Karpas-422 (cell line): ENCODE measurements at regions not wholly inside any gene's neighbourhood (a gene's known extent, or its start where the extent isn't known, plus 50 kb on each side); places are given as distances from the start of the nearest gene placed in this dataset.

Source experiments
- DNase-seq: peaks from one replicate; pipeline ENCODE4 v3.0.0-alpha.2; 2015
- H2AFZ ChIP-seq: fragments of 200-600 bp; sonication (generic); 2 replicates; pipeline ENCODE4 v1.6.1; 2014; ENCODE audit warnings: antibody characterized with exemption, low read length, mixed read lengths
- H3K27ac ChIP-seq: fragments of 200-600 bp; sonication (generic); 2 replicates; pipeline ENCODE4 v1.5.1; 2014; ENCODE audit warnings: mild to moderate bottlenecking, low read length, moderate library complexity
- H3K27me3 ChIP-seq: fragments of 200-600 bp; sonication (generic); 2 replicates; pipeline ENCODE4 v1.6.1; 2014; ENCODE audit warnings: low read length, mixed read lengths
- H3K36me3 ChIP-seq: fragments of 200-600 bp; sonication (generic); 2 replicates; pipeline ENCODE4 v1.6.1; 2014; ENCODE audit warnings: low read length, mixed read lengths; ENCODE audit not compliant: insufficient read depth
- H3K4me1 ChIP-seq: fragments of 200-600 bp; sonication (generic); 2 replicates; pipeline ENCODE4 v1.6.1; 2014; ENCODE audit warnings: mild to moderate bottlenecking, low read length, mixed read lengths
- H3K4me2 ChIP-seq: fragments of 200-600 bp; sonication (generic); 2 replicates; pipeline ENCODE4 v1.6.1; 2014; ENCODE audit warnings: low read length, low read depth, mild to moderate bottlenecking; ENCODE audit not compliant: poor library complexity, severe bottlenecking
- H3K4me3 ChIP-seq: fragments of 200-600 bp; sonication (generic); 2 replicates; pipeline ENCODE4 v1.5.1; 2014; ENCODE audit warnings: mild to moderate bottlenecking, antibody characterized with exemption, low read length, mixed read lengths
- H3K79me2 ChIP-seq: fragments of 200-600 bp; sonication (generic); 2 replicates; pipeline ENCODE4 v1.6.1; 2014; ENCODE audit warnings: mild to moderate bottlenecking, low read length, mixed read lengths
- H3K9ac ChIP-seq: fragments of 200-600 bp; sonication (generic); 2 replicates; pipeline ENCODE4 v1.6.0; 2014; ENCODE audit warnings: low read length
- H3K9me2 ChIP-seq: fragments of 200-600 bp; sonication (generic), shearing (Covaris generic); replicated peaks from 2 replicates; pipeline ENCODE4 v1.6.0; 2014; ENCODE audit warnings: mild to moderate bottlenecking, low read length, moderate library complexity; ENCODE audit not compliant: insufficient read depth
- H3K9me3 ChIP-seq: fragments of 300-700, 200-600 bp; sonication (generic); 2 replicates; pipeline ENCODE4 v1.6.1; 2014; ENCODE audit warnings: low read length, mixed read lengths
- H4K20me1 ChIP-seq: fragments of 200-600 bp; sonication (generic); 2 replicates; pipeline ENCODE4 v1.6.1; 2014; ENCODE audit warnings: mild to moderate bottlenecking, antibody characterized with exemption, low read length, low read depth; ENCODE audit not compliant: insufficient read depth

GRCh38 chr11:11170352-11171084, 182.5 kb downstream of the CSNK2A3 start:
- Histone ChIP-seq H4K20me1 (no peaks in the 10 kb centered on the region), H3K4me3 (no peak overlapping the region), H3K9me3 (no peaks in the 10 kb centered on the region), H3K4me1 (peaks cover 13% of the 10 kb centered on the region), H3K27me3 (no peaks in the 10 kb centered on the region), H3K79me2 (no peaks in the 10 kb centered on the region), H3K9ac (no peak overlapping the region), H3K27ac (no peak overlapping the region), H3K36me3 (no peaks in the 10 kb centered on the region), H3K9me2 (no peaks in the 10 kb centered on the region), H3K4me2 (no peak overlapping the region), H2AFZ (no peak overlapping the region)
- no peak for DNase-seq

- Histone ChIP-seq H4K20me1 (no peaks in the 10 kb centered on the region), H3K79me2 (no peaks in the 10 kb centered on the region), H2AFZ (no peak overlapping the region), H3K4me1 (peaks cover 13% of the 10 kb centered on the region), H3K27ac (no peak overlapping the region), H3K36me3 (no peaks in the 10 kb centered on the region), H3K4me3 (no peak overlapping the region), H3K9me2 (no peaks in the 10 kb centered on the region), H3K9ac (no peak overlapping the region), H3K27me3 (no peaks in the 10 kb centered on the region), H3K4me2 (no peak overlapping the region), H3K9me3 (no peaks in the 10 kb centered on the region)
- DNase-seq: no peak
Measured at GRCh38 chr11:11169715-11170351, 183.2 kb downstream of the CSNK2A3 start.

DNA sequence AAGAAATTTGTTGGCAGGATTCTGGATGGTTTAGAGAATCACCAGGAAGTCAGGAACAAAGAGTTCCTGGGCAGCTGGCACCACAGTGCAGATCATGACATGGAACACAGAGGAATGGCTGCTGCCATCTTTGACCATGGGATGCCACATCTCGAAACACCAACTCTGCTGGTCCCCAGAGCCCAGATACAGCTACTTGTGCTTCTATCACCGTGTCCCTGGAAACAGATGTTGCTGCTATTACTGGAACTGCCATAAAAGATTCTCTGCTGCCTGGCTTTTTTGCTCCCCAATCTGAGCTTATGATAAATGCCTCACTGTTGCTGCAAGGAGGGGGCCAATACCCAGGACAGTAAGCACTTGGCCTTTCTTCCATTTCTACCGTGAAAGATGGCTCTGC, 185.2 kb downstream of the CSNK2A3 start:
- Histone ChIP-seq H3K4me3 (no peak overlapping the region), H3K4me2 (no peak overlapping the region), H3K9me2 (no peaks in the 10 kb centered on the region), H3K79me2 (no peaks in the 10 kb centered on the region), H3K9me3 (no peaks in the 10 kb centered on the region), H3K36me3 (no peaks in the 10 kb centered on the region), H3K4me1 (peaks cover 13% of the 10 kb centered on the region), H3K27ac (no peak overlapping the region), H2AFZ (no peak overlapping the region), H3K27me3 (no peaks in the 10 kb centered on the region), H3K9ac (no peak overlapping the region), H4K20me1 (no peaks in the 10 kb centered on the region)
- no peak for DNase-seq

- Histone ChIP-seq H3K27ac (no peak overlapping the region), H3K9me3 (no peaks in the 10 kb centered on the region), H3K9ac (no peak overlapping the region), H2AFZ (no peak overlapping the region), H3K9me2 (no peaks in the 10 kb centered on the region), H3K27me3 (no peaks in the 10 kb centered on the region), H3K4me1 (no peaks in the 10 kb centered on the region), H3K4me2 (no peak overlapping the region), H3K36me3 (no peaks in the 10 kb centered on the region), H3K79me2 (no peaks in the 10 kb centered on the region), H4K20me1 (no peaks in the 10 kb centered on the region), H3K4me3 (no peak overlapping the region)
- DNase-seq: no peak
Measured at GRCh38 chr11:11164334-11164690, 188.7 kb downstream of the CSNK2A3 start.

DNA sequence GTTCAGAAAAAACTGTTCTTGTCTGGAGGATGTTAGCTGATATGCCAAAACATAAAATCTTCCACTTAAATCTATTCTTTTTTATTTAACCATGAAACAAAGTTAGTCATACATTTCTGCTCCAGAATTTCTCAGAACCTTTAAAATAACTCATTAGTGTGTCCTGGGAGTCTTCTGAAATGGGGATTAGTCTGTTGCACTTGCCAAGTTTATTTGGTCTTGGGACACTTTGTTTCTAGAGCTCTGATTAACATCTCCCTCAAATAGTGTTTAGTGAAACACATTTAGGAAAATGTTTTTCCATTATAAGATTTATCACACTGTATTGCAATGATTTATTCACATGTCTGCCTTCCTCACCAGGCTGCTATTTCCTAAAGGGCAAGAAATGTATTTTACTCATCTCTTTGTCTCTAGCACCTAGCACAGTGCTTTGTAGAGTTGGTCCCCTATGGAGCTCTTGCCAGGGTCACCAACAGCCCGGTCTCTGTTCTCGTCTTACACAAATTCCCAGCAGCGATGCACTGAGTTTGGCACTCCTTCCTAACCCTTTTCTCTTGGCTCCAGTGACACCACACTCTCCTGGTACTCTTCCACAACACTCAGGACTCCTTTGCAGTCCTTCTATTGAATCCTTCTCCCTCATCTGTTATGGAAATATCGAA, 189.2 kb downstream of the CSNK2A3 start:
- Histone ChIP-seq H3K9ac (no peak overlapping the region), H3K79me2 (no peaks in the 10 kb centered on the region), H3K4me3 (no peak overlapping the region), H2AFZ (no peak overlapping the region), H3K4me1 (no peaks in the 10 kb centered on the region), H3K9me2 (no peaks in the 10 kb centered on the region), H3K4me2 (no peak overlapping the region), H4K20me1 (no peaks in the 10 kb centered on the region), H3K27me3 (no peaks in the 10 kb centered on the region), H3K36me3 (no peaks in the 10 kb centered on the region), H3K27ac (no peak overlapping the region), H3K9me3 (no peaks in the 10 kb centered on the region)
- no peak for DNase-seq

DNA sequence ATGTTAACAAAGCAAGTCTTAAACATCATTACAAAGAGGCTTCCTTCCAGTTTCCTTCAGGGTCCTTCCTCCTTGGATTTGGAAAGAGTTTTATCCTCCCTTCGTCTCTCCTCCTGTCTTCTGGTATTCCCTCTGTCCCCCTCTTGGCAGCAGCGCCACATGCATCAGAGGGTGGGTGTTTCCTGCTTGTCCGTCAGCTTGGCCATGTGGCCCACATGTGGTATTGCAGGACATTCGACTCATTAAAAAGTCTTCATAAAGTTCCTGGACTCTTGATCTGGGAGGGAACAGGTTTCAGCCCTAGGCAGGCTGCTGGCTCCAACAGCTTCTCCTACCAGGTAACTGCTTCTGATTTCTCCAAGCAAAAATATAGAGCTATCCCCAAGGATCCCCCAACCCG, 189.8 kb downstream of the CSNK2A3 start:
- Histone ChIP-seq H3K27ac (no peak overlapping the region), H3K9me3 (no peaks in the 10 kb centered on the region), H3K9me2 (no peaks in the 10 kb centered on the region), H4K20me1 (no peaks in the 10 kb centered on the region), H3K4me1 (no peaks in the 10 kb centered on the region), H2AFZ (no peak overlapping the region), H3K27me3 (no peaks in the 10 kb centered on the region), H3K79me2 (no peaks in the 10 kb centered on the region), H3K36me3 (no peaks in the 10 kb centered on the region), H3K4me3 (no peak overlapping the region), H3K9ac (no peak overlapping the region), H3K4me2 (no peak overlapping the region)
- DNase-seq: peak; percentile 51

DNA sequence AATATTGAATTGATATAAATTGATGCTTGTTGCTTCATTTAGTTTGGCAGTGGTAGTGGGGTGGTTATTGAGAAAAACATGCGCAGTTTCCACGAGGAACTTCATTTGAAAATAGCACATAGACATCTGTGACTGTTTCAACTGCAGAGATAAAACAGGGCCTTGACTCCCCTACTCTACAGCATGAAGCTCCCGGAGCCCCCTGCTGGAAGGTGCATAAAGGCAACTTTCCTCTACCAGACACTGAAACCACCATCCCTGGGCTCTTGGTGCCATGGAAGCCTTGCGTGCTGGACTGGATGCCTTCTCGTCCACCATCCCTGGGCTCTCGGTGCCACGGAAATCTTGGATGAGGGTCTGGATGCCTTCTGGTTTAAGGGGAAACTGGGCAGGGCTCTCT, 195.9 kb downstream of the CSNK2A3 start:
- no peaks in the 10 kb centered on the region for H3K79me2 ChIP-seq
- H3K4me3 ChIP-seq: no peak overlapping the region
- no peaks in the 10 kb centered on the region for H3K36me3 ChIP-seq
- H2AFZ ChIP-seq: no peak overlapping the region
- no peaks in the 10 kb centered on the region for H3K9me2 ChIP-seq
- no peak overlapping the region for H3K27ac ChIP-seq
- H3K9me3 ChIP-seq: no peaks in the 10 kb centered on the region
- H3K4me2 ChIP-seq: no peak overlapping the region
- H3K9ac ChIP-seq: no peak overlapping the region
- no peaks in the 10 kb centered on the region for H4K20me1 ChIP-seq
- H3K27me3 ChIP-seq: no peaks in the 10 kb centered on the region
- peak; percentile 89 for DNase-seq
- H3K4me1 ChIP-seq: peaks cover 18% of the 10 kb centered on the region

DNA sequence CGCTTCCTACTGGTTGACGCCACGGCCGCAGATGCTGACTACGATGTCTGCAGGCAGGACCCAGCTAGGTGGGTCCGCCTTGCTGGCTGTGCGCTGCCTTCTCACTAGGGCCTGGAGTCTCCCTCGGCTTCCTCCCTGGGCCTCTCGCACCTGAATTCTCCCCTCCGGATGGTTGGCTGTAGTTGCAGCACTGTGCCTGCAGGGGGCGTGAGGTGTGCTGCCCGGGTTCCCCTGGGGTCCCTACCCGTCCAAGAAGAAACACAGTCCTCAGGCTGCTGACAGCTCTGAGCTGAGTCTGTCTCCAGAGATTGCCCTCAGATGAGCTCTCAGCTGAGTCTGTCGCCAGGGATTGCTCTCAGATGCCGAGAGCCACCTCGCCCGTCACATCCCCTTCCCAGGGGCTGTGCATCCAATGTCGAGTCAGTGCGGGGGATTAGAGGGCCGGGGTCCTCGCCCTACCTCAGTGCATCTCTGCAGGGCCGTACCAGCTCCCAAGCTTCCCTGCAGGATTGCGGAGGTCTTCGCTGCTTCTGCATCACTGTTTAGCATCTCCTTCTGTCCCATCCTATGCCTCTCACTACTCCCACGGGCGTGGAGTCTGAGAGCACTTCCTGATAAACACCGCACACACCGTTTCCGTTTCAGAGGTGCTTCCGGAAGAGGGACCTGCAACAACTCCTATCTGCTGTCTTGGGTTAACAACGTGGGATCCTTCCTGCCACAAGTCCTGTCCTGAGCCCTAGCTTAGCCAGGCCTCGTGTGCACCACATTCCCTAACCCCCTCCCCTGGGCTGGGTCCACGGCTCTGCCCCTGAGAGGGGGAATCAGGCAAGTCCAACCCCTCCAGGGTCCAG, 196.9 kb downstream of the CSNK2A3 start:
- Histone ChIP-seq H3K36me3 (no peaks in the 10 kb centered on the region), H3K27ac (peak overlapping the region; percentile 42; the same call in 1 of the 2 replicates)

More for the DNA sequence above, 196.9 kb downstream of the CSNK2A3 start:
- Histone ChIP-seq H3K4me3 (peak overlapping the region; percentile 68), H3K4me1 (peaks cover 18% of the 10 kb centered on the region), H3K9ac (peak overlapping the region; percentile 64), H4K20me1 (no peaks in the 10 kb centered on the region), H3K9me2 (no peaks in the 10 kb centered on the region), H3K79me2 (no peaks in the 10 kb centered on the region), H2AFZ (peak overlapping the region; percentile 89), H3K9me3 (no peaks in the 10 kb centered on the region), H3K27me3 (no peaks in the 10 kb centered on the region), H3K4me2 (peak overlapping the region; percentile 82)
- DNase-seq: peak; percentile 95
